Caki2 (cell line): ENCODE measurements at regions not wholly inside any gene's neighbourhood (a gene's known extent, or its start where the extent isn't known, plus 50 kb on each side); places are given as distances from the start of the nearest gene placed in this dataset.
"Not testable (repeated sequence)": the region's sequence is repeated elsewhere in the genome, so short reads cannot be mapped to it uniquely, and the experiment has no call there.

ENCODE experiments used
- DNase-seq: peaks from one replicate; pipeline ENCODE4 v3.0.0-alpha.2; 2015; ENCODE audit warnings: low read depth
- in situ Hi-C: cut with HindIII; loops from 2 replicates; pipeline ENCODE4 v1.10.0; 2016; ENCODE audit warnings: low sequenced_read_pairs, low pct_unique_long_range_greater_than_20kb, mixed read lengths

- DNase-seq, result no peak
- in situ Hi-C loops, result no loop called here
Measured at GRCh38 chr6:86423571-86423970, 513.8 kb upstream of the HTR1E start.

GRCh38 chr6:86412057-86412456 lies 525.3 kb upstream of the HTR1E start:
- no peak for DNase-seq
- in situ Hi-C loops, result no loop called here

GRCh38 chr6:86407128-86407527 lies 530.2 kb upstream of the HTR1E start:
- in situ Hi-C loops, result no loop called here
- DNase-seq, result no peak

GRCh38 chr6:86392850-86393249 lies 544.5 kb upstream of the HTR1E start:
- DNase-seq, in situ Hi-C loops: not testable (repeated sequence)

- in situ Hi-C loops, result no loop called here
Measured at GRCh38 chr6:86380571-86381125, 556.7 kb upstream of the HTR1E start.

GRCh38 chr6:86357877-86358276 lies 579.5 kb upstream of the HTR1E start:
- no peak for DNase-seq
- in situ Hi-C loops, result no loop called here

More at GRCh38 chr6:86380571-86381125, 556.7 kb upstream of the HTR1E start:
- DNase-seq, result no peak

- in situ Hi-C loops, result no loop called here
- DNase-seq, result no peak
Measured at GRCh38 chr6:86355271-86355670, 582.1 kb upstream of the HTR1E start.

- no peak for DNase-seq
- in situ Hi-C loops, result no loop called here
Measured at GRCh38 chr6:86331919-86332318, 605.4 kb upstream of the HTR1E start.

GRCh38 chr6:86331265-86331840 lies 606.0 kb upstream of the HTR1E start:
- in situ Hi-C loops, result no loop called here
- no peak for DNase-seq

- in situ Hi-C loops, result no loop called here
- DNase-seq, result no peak
Measured at GRCh38 chr6:86306210-86306609, 631.1 kb upstream of the HTR1E start.

GRCh38 chr6:86285876-86286275 lies 643.2 kb upstream of the SYNCRIP start:
- in situ Hi-C loops, result no loop called here
- DNase-seq, result no peak

- in situ Hi-C loops, DNase-seq: not testable (repeated sequence)
Measured at GRCh38 chr6:86284809-86285480, 642.3 kb upstream of the SYNCRIP start.

- DNase-seq, in situ Hi-C loops: not testable (repeated sequence)
Measured at GRCh38 chr6:86283596-86283995, 640.9 kb upstream of the SYNCRIP start.

GRCh38 chr6:86276056-86276455 lies 633.4 kb upstream of the SYNCRIP start:
- in situ Hi-C loops, result no loop called here
- DNase-seq, result no peak

- in situ Hi-C loops, result no loop called here
- DNase-seq, result no peak
Measured at GRCh38 chr6:86273936-86274335, 631.2 kb upstream of the SYNCRIP start.

- in situ Hi-C loops, result no loop called here
- DNase-seq, result no peak
Measured at GRCh38 chr6:86256615-86257187, 614.0 kb upstream of the SYNCRIP start.

- no peak for DNase-seq
- in situ Hi-C loops, result no loop called here
Measured at GRCh38 chr6:86255973-86256372, 613.3 kb upstream of the SYNCRIP start.

- in situ Hi-C loops, result no loop called here
Measured at GRCh38 chr6:86251106-86251505, 608.4 kb upstream of the SYNCRIP start.

GRCh38 chr6:86217906-86218305 lies 575.2 kb upstream of the SYNCRIP start:
- DNase-seq, result no peak
- in situ Hi-C loops, result no loop called here

More at GRCh38 chr6:86251106-86251505, 608.4 kb upstream of the SYNCRIP start:
- no peak for DNase-seq
